LHCN-M2 (cell line): ENCODE measurements at regions not wholly inside any gene's neighbourhood (a gene's known extent, or its start where the extent isn't known, plus 50 kb on each side); places are given as distances from the start of the nearest gene placed in this dataset.
"Not testable (repeated sequence)": the region's sequence is repeated elsewhere in the genome, so short reads cannot be mapped to it uniquely, and the experiment has no call there.

Experiments used
- DNase-seq: peaks from one replicate; pipeline ENCODE4 v3.0.0-alpha.2; 2012; ENCODE audit warnings: low read depth

- DNase-seq, result no peak
Measured at GRCh38 chr15:96894659-96895058, 564.2 kb downstream of the NR2F2 start.

- DNase-seq, result no peak
Measured at GRCh38 chr15:96896766-96897165, 566.3 kb downstream of the NR2F2 start.

- DNase-seq, result no peak
Measured at GRCh38 chr15:96914081-96914480, 583.6 kb downstream of the NR2F2 start.

GRCh38 chr15:96916750-96917149 is 586.2 kb downstream of the NR2F2 start:
- DNase-seq, result no peak

- DNase-seq, result no peak
Measured at GRCh38 chr15:96924570-96924969, 594.1 kb downstream of the NR2F2 start.

GRCh38 chr15:96947296-96948229 is 617.1 kb downstream of the NR2F2 start:
- DNase-seq, result no peak

GRCh38 chr15:96948981-96949380 is 618.5 kb downstream of the NR2F2 start:
- DNase-seq, result no peak

- no peak for DNase-seq
Measured at GRCh38 chr15:96958721-96959120, 628.2 kb downstream of the NR2F2 start.

- no peak for DNase-seq
Measured at GRCh38 chr15:96959501-96959900, 629.0 kb downstream of the NR2F2 start.

GRCh38 chr15:96960711-96961480 is 630.4 kb downstream of the NR2F2 start:
- no peak for DNase-seq

GRCh38 chr15:96966554-96966953 is 636.1 kb downstream of the NR2F2 start:
- DNase-seq, result no peak

- no peak for DNase-seq
Measured at GRCh38 chr15:96969732-96970710, 639.5 kb downstream of the NR2F2 start.

GRCh38 chr15:96972201-96972600 is 641.7 kb downstream of the NR2F2 start:
- no peak for DNase-seq

- peak; percentile 0 for DNase-seq
Measured at GRCh38 chr15:96974761-96975160, 644.3 kb downstream of the NR2F2 start.

GRCh38 chr15:96977886-96978285 is 647.4 kb downstream of the NR2F2 start:
- no peak for DNase-seq

- no peak for DNase-seq
Measured at GRCh38 chr15:96978937-96979473, 648.5 kb downstream of the NR2F2 start.

- not testable (repeated sequence) for DNase-seq
Measured at GRCh38 chr15:96984121-96984671, 653.7 kb downstream of the NR2F2 start.

GRCh38 chr15:96992817-96993216 is 662.3 kb downstream of the NR2F2 start:
- no peak for DNase-seq

- DNase-seq, result no peak
Measured at GRCh38 chr15:96997538-96997937, 667.0 kb downstream of the NR2F2 start.

GRCh38 chr15:97009031-97009431 is 678.5 kb downstream of the NR2F2 start:
- DNase-seq, result no peak

- no peak for DNase-seq
Measured at GRCh38 chr15:97012986-97013385, 682.5 kb downstream of the NR2F2 start.
